SK-N-MC (cell line): ENCODE measurements at regions not wholly inside any gene's neighbourhood (a gene's known extent, or its start where the extent isn't known, plus 50 kb on each side); places are given as distances from the start of the nearest gene placed in this dataset.

Source experiments
- EZH2 ChIP-seq: fragments of 200-600 bp; sonication (generic); IDR thresholded peaks from one replicate; pipeline ENCODE4 v1.6.1; 2017; ENCODE audit warnings: antibody characterized with exemption
- POLR2AphosphoS5 ChIP-seq: IDR thresholded peaks from 2 replicates; pipeline ENCODE4 v1.6.1; 2012; ENCODE audit warnings: mild to moderate bottlenecking, low read depth, low read length, borderline replicate concordance

DNA sequence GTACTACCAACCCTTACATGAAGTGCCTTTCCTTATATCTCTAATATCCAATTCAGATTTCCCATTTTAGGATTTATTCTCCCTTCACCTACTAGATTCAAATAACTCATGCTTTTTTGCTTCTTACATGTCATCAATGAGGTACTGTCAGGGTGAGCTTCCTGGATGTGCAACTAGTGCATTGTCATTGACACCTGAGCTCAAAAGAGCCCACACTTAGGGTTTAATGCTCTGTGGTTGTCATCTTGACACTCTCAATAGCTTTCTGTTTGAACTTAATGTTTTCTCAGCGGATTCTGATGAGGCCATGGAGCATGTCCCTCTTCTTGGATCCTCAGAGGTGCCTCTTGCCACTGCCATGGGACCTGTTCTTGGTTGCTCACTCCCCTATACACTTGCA, 1033.3 kb upstream of the EYS start:
- TF ChIP-seq POLR2AphosphoS5, result no peak
- no peak for TF ChIP-seq EZH2
